T-helper 17 cell (primary cell): ENCODE measurements at regions not wholly inside any gene's neighbourhood (a gene's known extent, or its start where the extent isn't known, plus 50 kb on each side); places are given as distances from the start of the nearest gene placed in this dataset.

ENCODE experiments used
- ATAC-seq: fragments of 150-1000 bp; cut with Tn5 transposase; 2 replicates; pipeline ENCODE4 v1.10.0; 2021; ENCODE audit warnings: mild to moderate bottlenecking, moderate library complexity
- DNase-seq, 3 donors: peaks; one replicate each; pipeline versions ENCODE4 v3.0.0 to v3.0.0-alpha.2; 2020 to 2021
- H3K9me3 ChIP-seq: one replicate; pipeline ENCODE4 v1.7.0; 2013; ENCODE audit warnings: low read length, mild to moderate bottlenecking; ENCODE audit not compliant: control insufficient read depth, poor library complexity, severe bottlenecking
- H3K27ac Mint-ChIP-seq: one replicate; pipeline ENCODE4 v1.8.0; 2022; ENCODE audit warnings: mild to moderate bottlenecking, moderate library complexity, mixed read lengths
- H3K27me3 Mint-ChIP-seq: one replicate; pipeline ENCODE4 v1.8.0; 2022; ENCODE audit warnings: mixed read lengths
- H3K36me3 Mint-ChIP-seq: one replicate; pipeline ENCODE4 v1.8.0; 2022; ENCODE audit warnings: low read depth, mixed read lengths
- H3K4me1 Mint-ChIP-seq: one replicate; pipeline ENCODE4 v1.8.0; 2022; ENCODE audit warnings: mild to moderate bottlenecking, mixed read lengths
- H3K4me3 Mint-ChIP-seq: one replicate; pipeline ENCODE4 v1.8.0; 2022; ENCODE audit warnings: mild to moderate bottlenecking, moderate library complexity, mixed read lengths

GRCh38 chr4:182144626-182145333 lies 98.4 kb upstream of the TENM3 start:
- DNase-seq (no peak), ATAC-seq (no peak)
- Mint-ChIP-seq H3K4me1 (peaks cover 3% of the 10 kb centered on the region), H3K27ac (no peak overlapping the region), H3K27me3 (peaks cover 68% of the 10 kb centered on the region), H3K4me3 (peak overlapping the region; percentile 80), H3K36me3 (peaks cover 2% of the 10 kb centered on the region)
- no peaks in the 10 kb centered on the region for H3K9me3 ChIP-seq

DNA sequence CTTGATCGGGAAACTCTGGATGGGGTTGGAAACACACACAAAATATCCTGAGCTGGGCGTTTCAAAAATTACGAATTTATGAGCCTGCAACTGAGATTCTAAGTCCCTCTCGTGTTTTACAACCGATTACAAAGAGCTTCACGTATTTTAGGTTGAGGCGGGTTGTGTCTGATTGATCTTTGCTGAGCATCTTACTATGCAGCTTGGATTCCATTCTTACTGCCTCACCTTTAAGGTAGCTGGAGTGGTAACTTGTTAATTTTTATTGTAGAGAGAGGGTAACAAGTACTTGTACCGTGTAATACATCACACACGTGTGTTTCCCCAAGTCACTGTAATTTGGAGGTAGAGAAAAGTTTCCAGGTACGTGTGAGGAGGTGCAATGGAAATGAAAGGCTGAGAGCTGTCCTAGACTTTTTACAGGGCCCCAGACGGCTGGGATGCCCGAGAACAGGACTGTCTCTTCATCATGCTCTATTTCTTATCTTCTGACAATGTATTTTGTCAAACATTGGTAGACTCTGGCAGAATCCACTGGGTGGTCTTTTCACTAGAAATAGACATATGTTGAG lies 97.8 kb upstream of the TENM3 start:
- H3K9me3 ChIP-seq, result no peaks in the 10 kb centered on the region
- peak overlapping the region; percentile 80 for H3K4me3 Mint-ChIP-seq
- H3K27ac Mint-ChIP-seq, result no peak overlapping the region
- ATAC-seq (no peak), DNase-seq (no peak)
- H3K27me3 Mint-ChIP-seq, result peaks cover 66% of the 10 kb centered on the region
- peaks cover 3% of the 10 kb centered on the region for H3K4me1 Mint-ChIP-seq
- peaks cover 2% of the 10 kb centered on the region for H3K36me3 Mint-ChIP-seq

DNA sequence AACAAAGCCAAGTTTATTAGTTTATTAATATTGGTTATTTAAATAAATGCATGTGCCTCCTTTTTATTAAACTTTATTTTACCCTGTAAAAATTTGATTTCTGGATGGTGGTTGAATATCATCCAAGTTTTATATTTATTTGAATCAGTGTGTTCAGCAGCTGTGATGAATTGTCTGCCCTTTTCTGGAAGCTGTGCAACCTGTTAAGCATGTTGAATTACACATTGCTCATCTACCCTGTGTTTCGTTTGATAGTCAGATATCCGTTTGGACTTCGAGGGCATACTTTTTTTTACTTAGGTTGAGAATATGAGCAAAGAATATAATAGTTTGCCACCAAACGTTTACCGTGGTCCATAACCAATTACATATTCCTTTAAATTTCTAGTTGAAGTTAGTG lies 95.8 kb upstream of the TENM3 start:
- Mint-ChIP-seq H3K4me1 (peaks cover 3% of the 10 kb centered on the region), H3K36me3 (peaks cover 2% of the 10 kb centered on the region), H3K27ac (no peak overlapping the region), H3K4me3 (no peak overlapping the region), H3K27me3 (peaks cover 50% of the 10 kb centered on the region)
- no peak for DNase-seq
- H3K9me3 ChIP-seq, result no peaks in the 10 kb centered on the region
- ATAC-seq, result no peak

DNA sequence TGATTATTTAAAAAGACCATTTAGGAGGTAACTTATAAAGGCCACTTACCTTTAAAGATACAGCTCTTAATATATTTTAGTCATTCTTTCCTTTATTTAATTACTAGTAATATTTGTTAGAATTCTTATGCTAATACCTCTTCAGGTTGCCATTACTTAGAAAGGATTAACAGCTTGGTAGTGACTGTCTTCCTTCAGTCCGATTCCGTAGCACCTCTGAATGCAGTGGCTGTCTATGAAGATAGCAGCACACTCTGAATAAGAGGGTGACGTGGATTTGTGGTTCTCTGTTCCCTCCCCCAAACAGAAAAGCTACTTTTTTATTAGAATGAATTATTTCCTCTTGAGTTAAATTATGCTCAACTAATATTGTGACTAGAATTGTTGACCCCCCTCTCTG lies 92.6 kb upstream of the TENM3 start:
- no peak overlapping the region for H3K27ac Mint-ChIP-seq
- peaks cover 2% of the 10 kb centered on the region for H3K36me3 Mint-ChIP-seq
- H3K27me3 Mint-ChIP-seq, result peaks cover 26% of the 10 kb centered on the region
- no peak overlapping the region for H3K4me3 Mint-ChIP-seq
- no peaks in the 10 kb centered on the region for H3K9me3 ChIP-seq
- no peak for DNase-seq
- H3K4me1 Mint-ChIP-seq, result no peaks in the 10 kb centered on the region
- no peak for ATAC-seq

- ATAC-seq (no peak), DNase-seq (no peak)
- Mint-ChIP-seq H3K4me3 (no peak overlapping the region), H3K27ac (no peak overlapping the region), H3K4me1 (no peaks in the 10 kb centered on the region), H3K36me3 (no peaks in the 10 kb centered on the region), H3K27me3 (peaks cover 4% of the 10 kb centered on the region)
- H3K9me3 ChIP-seq, result no peaks in the 10 kb centered on the region
These were observed 87.4 kb upstream of the TENM3 start for GRCh38 chr4:182155806-182156205.

DNA sequence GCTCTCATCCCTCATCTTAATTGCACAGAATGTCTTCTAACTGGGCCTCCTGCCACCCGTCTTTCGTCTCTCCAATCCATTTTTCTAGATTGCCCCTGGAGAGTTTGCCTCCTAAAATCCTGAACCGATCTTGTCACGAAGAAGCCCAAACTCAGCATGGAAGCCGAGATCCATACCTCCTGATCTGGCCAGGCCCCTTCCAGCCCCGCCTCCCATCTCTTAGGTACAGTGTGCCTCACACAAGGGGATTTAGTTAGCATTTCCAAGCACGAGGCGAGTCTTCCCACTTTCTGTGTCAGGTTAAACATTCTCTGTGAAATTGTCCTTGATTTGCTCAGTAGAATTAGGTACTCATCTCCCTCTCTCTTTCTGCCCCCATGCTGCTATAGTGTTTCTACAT lies 80.0 kb upstream of the TENM3 start:
- ATAC-seq (no peak), DNase-seq (no peak)
- H3K4me3 Mint-ChIP-seq, result no peak overlapping the region
- H3K36me3 Mint-ChIP-seq, result no peaks in the 10 kb centered on the region
- no peak overlapping the region for H3K27ac Mint-ChIP-seq
- H3K27me3 Mint-ChIP-seq, result no peaks in the 10 kb centered on the region
- no peaks in the 10 kb centered on the region for H3K9me3 ChIP-seq
- H3K4me1 Mint-ChIP-seq, result no peaks in the 10 kb centered on the region

DNA sequence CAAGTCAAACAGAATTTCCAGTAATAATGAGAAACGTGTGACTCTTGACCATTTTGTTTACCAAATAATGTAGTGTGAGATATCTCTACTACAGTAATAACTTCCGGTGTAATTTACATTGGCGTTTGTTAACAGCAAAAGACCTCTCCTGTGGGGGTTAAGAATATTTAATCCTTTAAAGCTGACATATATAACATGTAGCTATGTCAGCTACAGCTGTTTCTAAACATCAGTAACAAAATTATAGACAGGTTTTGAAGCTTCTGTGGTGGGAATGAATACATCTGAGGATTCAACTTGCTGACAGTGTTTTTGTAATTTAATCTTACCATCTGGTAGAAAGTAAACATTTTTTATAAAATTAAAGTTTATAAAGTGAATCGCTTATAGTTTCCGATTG lies 73.6 kb upstream of the TENM3 start:
- ATAC-seq, result no peak
- H3K9me3 ChIP-seq, result no peaks in the 10 kb centered on the region
- Mint-ChIP-seq H3K4me3 (no peak overlapping the region), H3K27ac (no peak overlapping the region), H3K4me1 (no peaks in the 10 kb centered on the region), H3K27me3 (no peaks in the 10 kb centered on the region), H3K36me3 (no peaks in the 10 kb centered on the region)
- DNase-seq, result no peak

- ATAC-seq (no peak), DNase-seq (no peak)
- H3K4me1 Mint-ChIP-seq, result no peaks in the 10 kb centered on the region
- H3K9me3 ChIP-seq, result no peaks in the 10 kb centered on the region
- no peak overlapping the region for H3K27ac Mint-ChIP-seq
- no peaks in the 10 kb centered on the region for H3K36me3 Mint-ChIP-seq
- H3K27me3 Mint-ChIP-seq, result no peaks in the 10 kb centered on the region
- no peak overlapping the region for H3K4me3 Mint-ChIP-seq
These were observed 73.2 kb upstream of the TENM3 start for GRCh38 chr4:182169987-182170386.

- H3K27me3 Mint-ChIP-seq, result no peaks in the 10 kb centered on the region
- H3K36me3 Mint-ChIP-seq, result no peaks in the 10 kb centered on the region
These were observed 72.7 kb upstream of the TENM3 start for GRCh38 chr4:182170417-182170935.

GRCh38 chr4:182174979-182175378 lies 68.2 kb upstream of the TENM3 start:
- Mint-ChIP-seq H3K27me3 (no peaks in the 10 kb centered on the region), H3K4me3 (no peak overlapping the region), H3K4me1 (no peaks in the 10 kb centered on the region), H3K36me3 (no peaks in the 10 kb centered on the region), H3K27ac (no peak overlapping the region)
- DNase-seq (no peak), ATAC-seq (no peak)
- H3K9me3 ChIP-seq, result no peaks in the 10 kb centered on the region

More at GRCh38 chr4:182170417-182170935, 72.7 kb upstream of the TENM3 start:
- H3K9me3 ChIP-seq, result no peaks in the 10 kb centered on the region
- Mint-ChIP-seq H3K27ac (no peak overlapping the region), H3K4me1 (no peaks in the 10 kb centered on the region), H3K4me3 (no peak overlapping the region)
- ATAC-seq (no peak), DNase-seq (no peak)

DNA sequence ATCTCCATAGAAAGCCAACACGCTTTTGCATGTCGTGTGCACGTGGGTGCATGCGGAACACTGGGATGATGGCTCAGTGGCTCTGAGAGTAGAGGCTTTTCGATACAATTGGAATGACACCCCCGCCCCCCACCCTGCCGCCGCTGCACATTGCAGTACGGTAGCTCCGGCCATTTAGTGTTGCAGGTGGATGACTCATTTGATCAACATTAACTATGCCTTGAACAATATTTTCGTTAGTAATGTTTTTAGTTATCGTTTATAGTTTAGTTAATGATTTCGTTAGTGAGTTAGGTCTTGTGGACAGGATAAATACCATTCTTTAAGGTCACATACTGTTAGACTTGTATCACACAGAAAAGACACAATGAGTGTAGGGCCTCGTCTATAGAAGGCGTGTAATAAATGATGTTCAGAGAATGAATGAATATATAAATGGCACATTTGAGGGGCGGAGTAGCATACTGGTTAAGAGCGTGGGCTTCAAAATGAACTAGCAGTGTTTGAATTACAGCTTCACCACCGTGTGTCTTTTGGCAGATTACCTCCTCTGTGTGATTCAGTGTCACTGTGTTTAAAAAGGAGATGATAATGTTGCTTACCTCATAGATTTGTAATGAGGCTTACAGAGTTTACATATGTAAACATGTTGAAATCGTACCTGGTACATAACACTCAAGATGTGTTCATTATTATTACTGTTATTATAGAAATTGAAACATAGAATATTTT lies 67.2 kb upstream of the TENM3 start:
- Mint-ChIP-seq H3K4me3 (no peak overlapping the region), H3K36me3 (no peaks in the 10 kb centered on the region), H3K27ac (no peak overlapping the region), H3K4me1 (no peaks in the 10 kb centered on the region), H3K27me3 (no peaks in the 10 kb centered on the region)
- H3K9me3 ChIP-seq, result no peaks in the 10 kb centered on the region
- no peak for ATAC-seq
- DNase-seq, result no peak

DNA sequence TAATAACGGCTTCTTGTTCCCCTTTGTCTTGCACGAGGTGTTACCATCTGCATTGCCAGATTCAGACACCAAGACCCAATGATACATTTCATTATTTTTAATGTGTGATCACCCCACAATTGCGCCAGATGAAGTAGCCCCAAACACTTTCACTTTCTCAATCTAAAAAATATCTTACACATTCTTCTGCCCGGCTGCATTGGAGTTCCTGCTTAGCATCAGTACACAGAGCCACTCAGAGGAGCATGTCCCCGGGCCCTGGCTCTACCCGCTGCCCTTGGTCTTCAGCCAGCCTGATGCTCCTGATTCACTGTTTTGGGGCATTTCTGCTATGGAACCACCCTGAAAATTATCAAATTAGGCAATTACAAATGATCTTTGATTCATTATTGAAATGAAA lies 66.0 kb upstream of the TENM3 start:
- no peaks in the 10 kb centered on the region for H3K9me3 ChIP-seq
- DNase-seq, result no peak
- Mint-ChIP-seq H3K4me1 (no peaks in the 10 kb centered on the region), H3K27me3 (no peaks in the 10 kb centered on the region), H3K36me3 (no peaks in the 10 kb centered on the region), H3K27ac (no peak overlapping the region), H3K4me3 (no peak overlapping the region)
- no peak for ATAC-seq

DNA sequence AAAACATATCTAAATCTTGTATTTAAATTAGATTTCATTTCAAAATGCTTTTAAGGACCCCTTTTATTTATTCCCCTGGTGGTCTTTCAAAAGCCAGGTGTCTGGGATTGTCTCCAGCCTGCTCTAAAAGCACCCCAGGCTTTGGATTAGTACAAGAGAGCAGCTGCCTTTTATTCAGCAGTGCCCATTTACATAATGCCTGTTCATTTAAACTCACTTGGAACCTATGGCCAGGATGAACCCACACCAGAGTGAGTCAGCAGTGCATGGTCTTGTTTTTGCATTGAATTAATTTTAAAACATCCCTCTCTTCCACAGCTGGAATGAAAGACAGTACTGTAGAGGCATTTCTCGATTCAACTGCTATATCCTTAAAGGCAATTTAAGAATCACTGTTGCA lies 64.1 kb upstream of the TENM3 start:
- ATAC-seq, result no peak
- H3K36me3 Mint-ChIP-seq, result no peaks in the 10 kb centered on the region
- no peaks in the 10 kb centered on the region for H3K27me3 Mint-ChIP-seq
- no peak overlapping the region for H3K4me3 Mint-ChIP-seq
- H3K4me1 Mint-ChIP-seq, result no peaks in the 10 kb centered on the region
- DNase-seq, result no peak
- H3K9me3 ChIP-seq, result no peaks in the 10 kb centered on the region
- no peak overlapping the region for H3K27ac Mint-ChIP-seq
